A549 (cell line): ENCODE measurements at regions not wholly inside any gene's neighbourhood (a gene's known extent, or its start where the extent isn't known, plus 50 kb on each side); places are given as distances from the start of the nearest gene placed in this dataset.

ENCODE experiments used
- ATAC-seq, 2 experiments: fragments of 200-7000 bp in 1 of 2; fragments of >200 bp in 1 of 2; cut with Nextera tagmentation in 1 of 2; cut with Tn5 transposase in 1 of 2; 3 replicates each; pipeline versions ENCODE4 v1.8.0 to v1.9.1; 2018 to 2020; ENCODE audit warnings: mild to moderate bottlenecking in 1 of 2, moderate library complexity in 1 of 2
- CTCF ChIA-PET: fragments of 300-600 bp; sonication (Branson Sonifier 250); formaldehyde crosslinking; extraction: SDS; loops from one replicate; lab custom pipeline; 2021; ENCODE audit warnings: antibody characterized with exemption, inconsistent platforms; lab: Yijun Ruan, JAX
- POLR2A ChIA-PET: fragments of 350-600 bp; formaldehyde crosslinking; extraction: SDS; loops from one replicate; lab custom pipeline; 2021; ENCODE audit warnings: antibody characterized with exemption, inconsistent platforms; lab: Yijun Ruan, JAX
- DNase-seq, 2 experiments: peaks; one replicate each; pipeline versions ENCODE4 v3.0.0 to v3.0.0-alpha.2; 2011 to 2016; ENCODE audit warnings: low read depth in 1 of 2, low spot score in 1 of 2
- FAIRE-seq: peaks from 2 replicates; lab custom pipeline; 2011; peaks lifted over from hg19 to GRCh38; lab: Jason Lieb, UNC
- H3K27ac ChIP-seq, 2 experiments: fragments of >200 bp; sonication (Bioruptor Twin); formaldehyde crosslinking; 3 replicates each; pipeline ENCODE4 v1.5.1; 2016 to 2017
- H3K4me1 ChIP-seq: fragments of >200 bp; sonication (Bioruptor Twin); formaldehyde crosslinking; 3 replicates; pipeline ENCODE4 v1.6.1; 2016
- H3K4me2 ChIP-seq: fragments of >200 bp; sonication (Bioruptor Twin); formaldehyde crosslinking; 3 replicates; pipeline ENCODE4 v1.6.1; 2016
- H3K4me3 ChIP-seq: fragments of >200 bp; sonication (Bioruptor Twin); formaldehyde crosslinking; 3 replicates; pipeline ENCODE4 v1.5.1; 2016
- H3K9me3 ChIP-seq: fragments of >200 bp; sonication (Bioruptor Twin); formaldehyde crosslinking; 3 replicates; pipeline ENCODE4 v1.6.1; 2016
- ATOH8 ChIP-seq: fragments of 250-450 bp; sonication (Bioruptor Pico); IDR thresholded peaks from 2 replicates; pipeline ENCODE4 v1.5.0; 2020; ENCODE audit warnings: low read depth, mild to moderate bottlenecking, moderate library complexity
- CBX2 ChIP-seq: fragments of 200-600 bp; sonication (generic); IDR thresholded peaks from 2 replicates; pipeline ENCODE4 v1.6.1; 2016; ENCODE audit warnings: low read depth, mild to moderate bottlenecking, borderline replicate concordance
- CHD4 ChIP-seq: fragments of 200-600 bp; sonication (generic); IDR thresholded peaks from 2 replicates; pipeline ENCODE4 v1.6.1; 2016; ENCODE audit warnings: antibody characterized with exemption, mild to moderate bottlenecking, borderline replicate concordance
- CTCF ChIP-seq: fragments of >200 bp; sonication (Bioruptor Twin); formaldehyde crosslinking; IDR thresholded peaks from 3 replicates; pipeline ENCODE4 v1.5.1; 2016
- FOSB ChIP-seq: fragments of 250-450 bp; sonication (Bioruptor Pico); IDR thresholded peaks from 2 replicates; pipeline ENCODE4 v1.5.0; 2020; ENCODE audit warnings: mild to moderate bottlenecking, moderate library complexity
- FOSL2 ChIP-seq, 2 experiments: fragments of 450-650 bp in 1 of 2; fragments of >200 bp in 1 of 2; sonication (Bioruptor Twin) in 1 of 2; formaldehyde crosslinking; IDR thresholded peaks; 2 replicates each; pipeline versions ENCODE4 v1.5.0 to v1.6.1; 2016 to 2020; ENCODE audit warnings: mild to moderate bottlenecking in 1 of 2, moderate library complexity in 1 of 2
- JUNB ChIP-seq: fragments of >200 bp; sonication (Bioruptor Twin); formaldehyde crosslinking; IDR thresholded peaks from 2 replicates; pipeline ENCODE4 v1.6.1; 2016
- KDM1A ChIP-seq: fragments of 200-600 bp; sonication (generic); IDR thresholded peaks from 2 replicates; pipeline ENCODE4 v1.6.1; 2016; ENCODE audit warnings: low read depth, mild to moderate bottlenecking
- KDM5A ChIP-seq: fragments of 200-600 bp; sonication (generic); IDR thresholded peaks from 2 replicates; pipeline ENCODE4 v1.6.1; 2016; ENCODE audit warnings: antibody characterized with exemption, mild to moderate bottlenecking
- RAD21 ChIP-seq, 2 experiments: fragments of >200 bp in 1 of 2; sonication (Bioruptor Twin) in 1 of 2; formaldehyde crosslinking in 1 of 2; IDR thresholded peaks in 1 of 2; conservative IDR thresholded peaks in 1 of 2; 2 replicates in 1 of 2; 3 replicates in 1 of 2; pipeline ENCODE4 v1.6.1; 2012 to 2018; ENCODE audit warnings: inconsistent platforms in 1 of 2
- RFX5 ChIP-seq: fragments of 450-650 bp; IDR thresholded peaks from 2 replicates; pipeline ENCODE4 v1.7.1; 2014; ENCODE audit warnings: antibody characterized with exemption, mild to moderate bottlenecking, moderate library complexity
- SMC3 ChIP-seq: fragments of >200 bp; sonication (Bioruptor Twin); formaldehyde crosslinking; IDR thresholded peaks from 3 replicates; pipeline ENCODE4 v1.6.1; 2018; ENCODE audit warnings: inconsistent platforms
- TP53 ChIP-seq: fragments of 250-450 bp; sonication (Bioruptor Pico); IDR thresholded peaks from 2 replicates; pipeline ENCODE4 v1.5.0; 2021; ENCODE audit warnings: mild to moderate bottlenecking, moderate library complexity
- ZNF302 ChIP-seq: fragments of 250-450 bp; sonication (Bioruptor Pico); IDR thresholded peaks from 2 replicates; pipeline ENCODE4 v1.9.0; 2021; ENCODE audit warnings: inconsistent platforms, mild to moderate bottlenecking, moderate library complexity
- WGBS: methylation state at CpG from one replicate; pipeline ENCODE4 v1.1.6; 2017; ENCODE audit errors: missing lambda C conversion rate; 5-methylcytosine and 5-hydroxymethylcytosine counted together
- TF ChIP-seq, protein P1 (sequence below): fragments of 450-650 bp; IDR thresholded peaks from 2 replicates; pipeline ENCODE4 v1.6.1; 2014; ENCODE audit warnings: antibody characterized with exemption
- TF ChIP-seq, protein P2 (sequence below): fragments of >200 bp; sonication (Bioruptor Twin); formaldehyde crosslinking; IDR thresholded peaks from 2 replicates; pipeline ENCODE4 v1.6.1; 2016
- TF ChIP-seq, protein P3 (sequence below): IDR thresholded peaks from 2 replicates; pipeline ENCODE4 v1.6.1; 2012

DNA sequence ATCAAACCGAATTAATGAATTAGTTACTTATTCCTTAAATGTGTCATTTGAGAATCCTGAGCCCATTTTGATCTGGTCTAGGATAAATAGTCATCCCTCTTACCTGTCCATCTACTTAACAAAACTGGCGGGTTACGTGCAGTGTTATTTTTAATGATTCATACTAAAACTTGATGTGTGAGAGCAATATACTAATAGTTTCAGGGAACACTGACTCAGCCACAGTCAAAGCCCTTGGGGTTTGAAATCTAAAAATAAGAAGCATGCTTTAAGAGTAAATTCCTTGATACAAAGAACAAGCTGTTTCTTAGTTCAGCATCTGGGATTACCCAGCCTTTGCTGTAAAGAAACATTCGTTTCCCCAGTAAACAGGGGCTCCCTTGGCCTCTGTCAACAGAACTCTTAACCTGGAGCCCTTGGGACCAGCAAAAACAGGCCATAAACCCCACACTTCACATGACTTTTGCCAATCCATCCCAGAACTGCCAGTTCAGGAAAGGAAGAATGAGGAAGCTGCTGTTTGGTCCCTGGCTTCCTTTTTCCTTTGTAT, 370.6 kb upstream of the IGFBP3 start:
- WGBS: 62% methylated on average over 4 of the region's 4 CpGs
- H3K4me1 ChIP-seq: peaks cover 18% of the 10 kb centered on the region; the same call in 2 of the 3 replicates
- ATAC-seq (no peak), DNase-seq (no peak), FAIRE-seq (no peak)
- TF ChIP-seq TP53 (CRISPR knock-in tag): no peak
- H3K9me3 ChIP-seq: peaks cover 7% of the 10 kb centered on the region; the same call in 1 of the 3 replicates
- POLR2A ChIA-PET: interaction anchor here (0.6 kb wide), 1 partner anchor 89 kb away, joined by 3 read pairs; no protein-coding TSS in a partner anchor
- no peak overlapping the region for H3K4me3 ChIP-seq
- CTCF ChIA-PET: no interaction called here
- H3K4me2 ChIP-seq: peak overlapping the region; percentile 6; the same call in 1 of the 3 replicates
- peak overlapping the region in 1 of 2 experiments; percentile 58; a peak in 1 of 6 replicates for H3K27ac ChIP-seq

- WGBS: 56% methylated on average over 5 of the region's 5 CpGs
- ChIA-PET POLR2A (interaction anchor here (0.6 kb wide), 1 partner anchor 89 kb away, joined by 3 read pairs; no protein-coding TSS in a partner anchor), CTCF (interaction anchor here (1.6 kb wide), 1 partner anchor 368 kb away, joined by 4 read pairs; no protein-coding TSS in a partner anchor)
- TF ChIP-seq, protein P1, sequence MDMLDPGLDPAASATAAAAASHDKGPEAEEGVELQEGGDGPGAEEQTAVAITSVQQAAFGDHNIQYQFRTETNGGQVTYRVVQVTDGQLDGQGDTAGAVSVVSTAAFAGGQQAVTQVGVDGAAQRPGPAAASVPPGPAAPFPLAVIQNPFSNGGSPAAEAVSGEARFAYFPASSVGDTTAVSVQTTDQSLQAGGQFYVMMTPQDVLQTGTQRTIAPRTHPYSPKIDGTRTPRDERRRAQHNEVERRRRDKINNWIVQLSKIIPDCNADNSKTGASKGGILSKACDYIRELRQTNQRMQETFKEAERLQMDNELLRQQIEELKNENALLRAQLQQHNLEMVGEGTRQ: no peak
- TF ChIP-seq ZNF302 (CRISPR knock-in tag) (no peak), FOSB (CRISPR knock-in tag) (no peak), KDM1A (no peak), JUNB (no peak), RAD21 (conservative IDR thresholded peaks at IDR 0.05 in 1 of 2, IDR thresholded peaks at IDR 0.05 in 1 of 2) (no peak), SMC3 (no peak), CBX2 (no peak), ATOH8 (CRISPR knock-in tag) (no peak), CTCF (no peak), KDM5A (no peak), CHD4 (no peak), FOSL2 (IDR thresholded peaks at IDR 0.05) (no peak), FOSL2 (CRISPR knock-in tag; IDR thresholded peaks at IDR 0.05) (no peak), RFX5 (no peak)
- TF ChIP-seq, protein P2, sequence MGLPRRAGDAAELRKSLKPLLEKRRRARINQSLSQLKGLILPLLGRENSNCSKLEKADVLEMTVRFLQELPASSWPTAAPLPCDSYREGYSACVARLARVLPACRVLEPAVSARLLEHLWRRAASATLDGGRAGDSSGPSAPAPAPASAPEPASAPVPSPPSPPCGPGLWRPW: no peak
- TF ChIP-seq, protein P3, sequence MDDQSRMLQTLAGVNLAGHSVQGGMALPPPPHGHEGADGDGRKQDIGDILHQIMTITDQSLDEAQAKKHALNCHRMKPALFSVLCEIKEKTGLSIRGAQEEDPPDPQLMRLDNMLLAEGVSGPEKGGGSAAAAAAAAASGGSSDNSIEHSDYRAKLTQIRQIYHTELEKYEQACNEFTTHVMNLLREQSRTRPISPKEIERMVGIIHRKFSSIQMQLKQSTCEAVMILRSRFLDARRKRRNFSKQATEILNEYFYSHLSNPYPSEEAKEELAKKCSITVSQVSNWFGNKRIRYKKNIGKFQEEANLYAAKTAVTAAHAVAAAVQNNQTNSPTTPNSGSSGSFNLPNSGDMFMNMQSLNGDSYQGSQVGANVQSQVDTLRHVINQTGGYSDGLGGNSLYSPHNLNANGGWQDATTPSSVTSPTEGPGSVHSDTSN: no peak
- H3K27ac ChIP-seq: 0 out of 6 replicates have a peak overlapping the region, but pooled peaks of 1 of the 2 experiments have one; percentile 20
- FAIRE-seq (no peak), DNase-seq (no peak), ATAC-seq (peak in 1 of 2 experiments; percentile 40; a peak in 2 of 6 replicates)
- H3K4me2 ChIP-seq: peak overlapping the region; percentile 6; the same call in 1 of the 3 replicates
- H3K9me3 ChIP-seq: peaks cover 1% of the 10 kb centered on the region; the same call in 1 of the 3 replicates
- no peak overlapping the region for H3K4me3 ChIP-seq
- H3K4me1 ChIP-seq: peaks cover 23% of the 10 kb centered on the region; the same call in 2 of the 3 replicates
These were observed 370.0 kb upstream of the IGFBP3 start for GRCh38 chr7:46291050-46291438.
